Stimulated activated CD8-positive, alpha-beta memory T cell treated with anti-CD3 and anti-CD28 coated beads, Interleukin-15, amount 100 ng/mL, for 1 hour (primary cell): ENCODE measurements at regions not wholly inside any gene's neighbourhood (a gene's known extent, or its start where the extent isn't known, plus 50 kb on each side); places are given as distances from the start of the nearest gene placed in this dataset.
"Not testable (repeated sequence)": the region's sequence is repeated elsewhere in the genome, so short reads cannot be mapped to it uniquely, and the experiment has no call there.

Experiments used
- DNase-seq: peaks from one replicate; pipeline ENCODE4 v3.0.0-alpha.2; 2020; ENCODE audit warnings: low read depth

DNA sequence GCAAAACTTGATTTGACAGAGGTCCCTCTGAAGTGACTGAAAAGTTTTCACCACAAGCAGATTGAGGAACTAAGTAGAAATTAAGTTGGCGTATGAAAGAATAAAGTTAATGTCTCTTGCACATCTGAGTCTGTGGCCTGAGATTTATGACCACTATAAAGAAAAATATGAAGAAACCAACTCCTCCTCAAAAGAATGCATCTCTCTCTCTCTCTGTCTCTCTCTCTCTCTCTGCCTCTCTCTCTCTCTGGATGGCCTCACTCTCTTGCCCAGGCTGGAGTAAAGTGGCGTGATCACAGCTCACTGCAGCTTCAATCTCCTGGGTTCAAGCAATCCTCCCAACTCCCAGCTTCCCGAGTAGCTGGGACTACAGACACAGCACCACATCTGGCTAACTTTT, 55.2 kb downstream of the RPL22L1 start:
- DNase-seq = no peak

DNA sequence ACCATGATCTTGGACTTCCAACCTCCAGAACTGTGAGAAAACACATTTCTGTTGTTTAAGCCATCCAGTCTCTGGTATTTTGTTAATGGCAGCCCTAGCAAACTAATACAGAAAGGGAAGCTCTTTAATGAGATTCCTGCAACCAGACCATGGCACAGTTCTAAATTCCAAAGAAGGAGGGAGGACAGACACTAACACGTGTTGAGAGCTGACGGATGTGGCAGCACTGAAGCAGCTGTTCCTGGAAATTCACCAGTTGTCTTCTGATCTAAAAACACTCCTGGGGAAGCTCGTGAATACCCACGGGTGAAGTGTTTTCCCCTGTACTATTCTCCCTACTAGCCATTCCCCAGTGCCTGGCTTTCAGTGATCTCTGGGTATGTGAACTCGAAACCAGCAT, 56.7 kb downstream of the RPL22L1 start:
- DNase-seq = no peak

DNA sequence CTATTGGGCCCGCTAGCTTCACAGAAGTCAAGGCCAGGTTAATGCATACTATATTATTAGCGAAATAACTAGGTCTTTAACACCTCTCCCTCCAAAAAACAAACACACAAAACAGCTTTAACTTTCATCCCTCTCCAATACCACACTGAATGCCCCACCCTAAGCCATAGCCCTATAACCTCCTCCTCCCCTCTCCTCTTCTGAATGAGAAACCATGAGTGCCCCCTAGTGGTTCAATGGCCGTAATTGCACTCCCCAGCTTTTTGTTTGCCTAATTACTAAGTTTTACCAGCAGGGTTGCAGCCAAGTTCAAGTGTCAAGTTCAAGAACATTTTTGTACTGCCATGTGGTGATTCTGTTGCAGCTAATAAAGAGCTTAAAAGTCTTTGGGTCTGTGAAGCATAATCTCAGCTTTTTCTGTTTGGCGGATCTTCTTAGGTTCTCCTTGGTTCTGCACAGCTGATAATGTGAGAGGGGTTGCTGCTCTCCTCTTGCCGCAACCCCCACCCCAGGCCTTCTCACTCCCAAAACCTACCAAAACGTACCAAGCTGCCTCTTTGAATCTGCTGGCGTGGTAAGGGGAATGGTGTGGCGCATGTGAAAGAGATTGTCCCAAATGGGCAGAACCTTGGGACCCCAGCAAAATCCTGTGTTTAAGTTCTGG, 57.9 kb downstream of the RPL22L1 start:
- DNase-seq = peak; percentile 41

DNA sequence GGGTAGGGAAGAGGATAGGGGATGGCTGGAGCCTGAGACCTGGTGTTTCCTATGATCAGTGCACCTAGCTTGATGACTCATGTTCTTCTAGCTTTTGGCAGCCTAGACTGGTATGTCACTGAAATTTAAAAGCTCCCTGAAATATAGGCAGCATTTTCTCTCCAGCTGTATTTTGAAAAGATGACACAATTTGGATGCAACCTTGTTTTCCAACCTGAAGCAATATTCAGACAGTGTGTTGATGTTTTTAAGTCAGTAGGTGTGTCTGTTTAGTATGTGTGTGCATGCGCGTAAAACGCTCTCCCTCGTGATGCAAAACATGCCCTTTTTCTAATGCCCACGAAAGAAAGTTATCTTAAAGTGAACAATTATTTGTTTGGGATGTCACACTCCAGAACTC, 58.5 kb downstream of the RPL22L1 start:
- no peak for DNase-seq

DNA sequence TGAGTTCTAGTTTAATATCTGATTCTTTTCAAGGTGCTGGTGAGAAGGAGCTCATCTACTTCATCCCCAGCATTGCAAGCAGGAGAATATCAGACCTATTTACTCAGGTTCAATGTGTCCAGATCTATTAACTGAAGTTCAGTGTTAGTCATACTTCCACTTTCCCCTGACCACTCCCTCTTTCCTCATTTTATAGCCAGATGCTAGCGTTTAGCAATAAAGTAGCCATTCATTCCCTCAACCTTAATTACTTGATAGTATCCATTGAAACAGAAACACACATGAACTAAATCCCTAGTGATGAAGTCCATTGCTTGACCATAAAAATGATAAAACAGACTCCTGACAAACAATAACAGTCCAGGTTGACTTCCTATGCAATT, 60.0 kb downstream of the RPL22L1 start:
- DNase-seq = no peak

DNA sequence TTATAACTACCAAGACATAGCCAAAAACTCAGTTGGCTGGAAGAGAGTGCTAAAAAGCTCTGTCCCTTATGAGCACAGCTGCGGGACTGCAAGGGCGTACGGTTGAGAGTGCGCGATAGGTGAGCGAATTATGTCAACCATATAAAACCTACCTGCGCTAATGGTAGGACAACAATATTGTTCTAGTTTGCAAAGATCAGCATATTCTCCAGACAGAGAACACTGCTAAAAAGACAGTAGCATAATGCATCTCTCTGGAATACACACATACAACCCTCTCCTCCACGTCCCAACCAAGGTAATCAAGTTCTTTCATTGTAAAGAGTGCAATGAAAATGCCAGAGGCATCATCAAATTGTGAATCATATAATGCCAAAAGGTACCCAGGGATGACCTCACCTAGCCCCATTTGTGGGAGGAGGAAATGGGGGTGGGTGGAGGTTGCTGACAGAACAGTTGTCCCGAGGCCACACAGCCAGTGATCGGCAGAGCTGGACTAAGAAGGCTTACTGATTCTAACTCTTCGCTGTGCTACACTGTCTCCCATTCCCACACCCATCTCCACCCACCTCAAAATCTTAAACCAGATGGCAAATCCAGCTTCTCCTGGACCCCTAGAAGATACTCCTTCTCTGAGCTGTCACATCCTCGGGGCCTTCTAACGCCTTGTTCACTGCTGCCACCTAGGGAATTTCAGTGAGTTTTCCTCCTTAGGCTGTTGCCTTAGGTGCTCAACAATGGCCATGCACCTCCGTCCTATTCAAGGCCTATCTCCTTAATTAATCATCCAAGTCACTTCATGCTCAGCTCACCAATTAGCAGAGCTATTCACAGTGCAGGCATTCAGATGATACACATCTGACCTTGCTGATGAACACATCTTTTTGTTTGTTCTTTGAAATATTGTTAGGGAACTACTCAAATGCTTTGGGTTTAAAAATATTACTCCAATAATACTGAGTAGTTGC, 60.7 kb downstream of the RPL22L1 start:
- DNase-seq = no peak

DNA sequence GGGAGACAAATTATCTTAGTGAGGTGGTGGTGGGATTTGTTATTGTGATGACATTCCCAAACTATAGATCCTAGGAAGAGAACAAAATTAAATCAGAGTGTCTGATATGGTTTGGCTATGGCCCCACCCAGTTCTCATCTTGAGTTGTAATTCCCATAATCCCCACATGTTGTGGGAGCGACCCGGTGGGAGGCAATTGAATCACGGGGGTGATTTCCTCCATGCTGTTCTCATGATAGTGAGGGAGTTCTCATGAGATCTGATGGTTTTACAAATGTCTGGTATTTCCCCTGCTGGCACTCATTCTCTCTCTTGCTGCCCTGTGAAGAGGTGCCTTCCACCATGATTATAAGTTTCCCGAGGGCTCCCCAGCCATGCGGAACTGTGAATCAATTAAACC, 62.0 kb downstream of the RPL22L1 start:
- DNase-seq = no peak

DNA sequence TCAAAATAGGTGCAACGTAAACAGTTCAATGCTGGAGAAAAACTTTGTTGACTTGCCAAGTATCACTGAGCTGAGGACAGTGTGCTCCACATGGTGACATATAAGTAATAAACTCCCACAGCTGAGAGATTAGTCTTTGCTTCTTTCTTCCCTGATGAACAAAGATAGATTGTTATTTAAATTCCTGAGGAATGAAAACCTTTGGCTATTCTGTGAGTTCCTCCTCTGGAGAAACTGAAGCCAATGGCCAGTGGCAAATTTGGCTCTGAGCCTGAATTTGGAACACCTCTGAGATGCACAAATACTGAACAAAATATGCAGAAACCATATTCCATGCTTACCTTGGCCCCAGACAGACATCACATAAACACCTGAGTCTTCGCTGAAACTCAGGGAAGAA, 63.3 kb downstream of the RPL22L1 start:
- no peak for DNase-seq

DNA sequence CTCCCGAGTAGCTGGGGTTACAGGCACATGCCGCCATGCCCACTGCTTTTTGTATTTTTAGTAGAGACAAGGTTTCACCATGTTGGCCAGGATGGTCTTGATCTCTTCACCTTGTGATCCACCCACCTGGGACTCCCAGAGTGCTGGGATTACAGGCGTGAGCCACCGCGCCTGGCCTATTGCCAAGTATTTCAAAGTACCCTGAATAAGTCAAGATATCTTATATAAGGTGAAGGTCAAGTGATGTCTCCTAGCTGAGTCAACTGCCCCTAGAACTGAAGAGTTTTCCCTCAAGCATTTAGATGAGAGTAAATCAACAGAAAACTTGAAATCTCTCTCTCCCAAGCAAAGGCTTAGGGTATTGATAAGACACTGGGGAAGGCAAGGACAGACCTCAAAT, 63.9 kb downstream of the RPL22L1 start:
- no peak for DNase-seq

DNA sequence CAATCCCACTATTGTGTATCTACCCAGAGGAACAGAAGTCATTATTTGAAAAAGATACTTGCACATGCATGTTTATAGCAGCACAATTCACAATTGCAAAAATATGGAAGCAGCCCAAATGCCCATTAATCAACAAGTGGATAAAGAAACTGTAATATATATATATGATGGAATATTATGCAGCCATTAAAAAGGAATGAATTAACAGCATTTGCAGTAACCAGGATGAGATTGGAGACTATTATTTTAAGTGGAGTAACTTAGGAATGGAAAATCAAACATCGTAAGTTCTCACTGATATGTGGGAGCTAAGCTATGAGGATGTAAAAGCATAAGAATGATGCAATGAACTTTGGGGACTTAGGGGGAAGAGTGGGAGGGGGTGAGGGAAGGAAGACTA, 64.7 kb downstream of the RPL22L1 start:
- DNase-seq = not testable (repeated sequence)

DNA sequence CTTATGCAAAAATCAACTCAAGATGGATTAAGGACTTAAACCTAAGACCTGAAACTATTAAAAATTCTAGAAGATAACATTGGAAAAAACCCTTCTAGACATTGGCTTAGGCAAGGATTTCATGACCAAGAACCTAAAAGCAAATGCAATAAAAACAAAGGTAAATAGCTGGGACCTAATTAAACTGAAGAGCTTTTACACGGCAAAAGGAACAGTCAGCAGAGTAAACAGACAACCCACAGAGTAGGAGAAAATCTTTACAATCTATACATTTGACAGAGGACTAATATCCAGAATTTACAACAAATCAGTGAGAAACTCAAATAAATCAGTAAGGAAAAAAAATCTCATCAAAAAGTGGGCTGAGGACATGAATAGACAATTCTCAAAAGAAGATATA, 65.4 kb downstream of the RPL22L1 start:
- not testable (repeated sequence) for DNase-seq

DNA sequence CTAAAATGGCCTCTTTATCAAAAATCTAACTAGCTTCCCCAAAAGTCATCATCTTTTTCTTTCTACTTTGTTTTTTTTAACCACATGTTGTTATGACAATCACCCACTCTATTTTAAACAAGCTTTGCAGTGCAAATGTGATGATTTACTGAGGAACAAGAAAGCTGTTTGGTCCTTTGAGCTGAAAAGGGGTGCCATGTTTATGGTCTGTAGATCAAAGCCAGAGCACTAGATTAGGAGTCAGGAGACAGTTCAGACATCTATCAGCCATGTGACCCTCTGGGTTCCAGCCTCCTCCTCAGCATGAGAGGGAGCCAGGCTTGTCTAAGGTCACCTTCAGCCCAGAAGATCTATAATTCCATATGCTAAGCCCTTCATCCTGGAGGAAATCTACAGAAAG, 65.9 kb downstream of the RPL22L1 start:
- no peak for DNase-seq

DNA sequence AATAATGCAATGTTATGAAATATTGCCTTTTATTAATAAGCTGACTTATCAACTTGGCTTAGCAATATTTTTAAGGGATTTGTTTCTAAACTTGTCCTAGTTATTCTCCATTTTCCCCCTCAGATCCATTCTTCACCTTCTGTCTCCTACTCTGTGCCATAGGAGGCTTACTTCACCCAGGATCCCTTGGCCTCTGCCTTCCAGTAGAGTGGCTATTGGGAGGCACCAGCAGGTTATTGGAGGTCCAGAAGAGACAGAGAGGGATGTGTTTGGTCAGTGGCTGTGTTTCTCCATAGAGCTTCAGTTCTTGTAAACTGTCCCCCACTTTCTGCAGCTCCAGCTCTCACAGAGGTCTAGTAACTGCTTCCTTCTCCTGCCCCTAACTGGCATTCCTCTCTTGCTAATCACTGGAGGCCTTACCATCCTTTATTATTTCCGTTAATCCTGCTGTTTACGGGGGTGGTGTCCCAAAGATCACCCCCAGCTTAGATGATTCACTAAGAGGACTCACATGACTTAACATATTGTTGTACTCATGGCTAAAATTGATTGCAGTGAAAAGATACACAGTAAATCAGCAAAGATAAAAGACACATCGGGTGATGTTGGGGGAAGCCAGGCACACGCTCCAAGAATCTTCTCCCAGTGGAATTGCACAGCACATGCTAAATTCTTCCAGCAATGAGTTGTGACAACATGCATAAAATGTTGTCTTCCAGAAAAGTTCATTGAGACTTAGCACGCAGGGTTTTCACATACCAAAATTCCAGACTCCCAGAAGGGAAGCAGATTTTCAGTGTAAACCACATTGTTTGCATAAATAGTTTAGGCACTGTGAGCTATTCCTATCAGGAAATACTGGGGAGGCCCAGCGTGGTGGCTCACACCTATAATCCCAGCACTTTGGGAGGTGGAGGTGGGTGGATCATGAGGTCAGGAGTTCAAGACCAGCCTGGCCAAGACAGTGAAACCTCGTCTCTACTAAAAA, 67.5 kb downstream of the RPL22L1 start:
- no peak for DNase-seq

DNA sequence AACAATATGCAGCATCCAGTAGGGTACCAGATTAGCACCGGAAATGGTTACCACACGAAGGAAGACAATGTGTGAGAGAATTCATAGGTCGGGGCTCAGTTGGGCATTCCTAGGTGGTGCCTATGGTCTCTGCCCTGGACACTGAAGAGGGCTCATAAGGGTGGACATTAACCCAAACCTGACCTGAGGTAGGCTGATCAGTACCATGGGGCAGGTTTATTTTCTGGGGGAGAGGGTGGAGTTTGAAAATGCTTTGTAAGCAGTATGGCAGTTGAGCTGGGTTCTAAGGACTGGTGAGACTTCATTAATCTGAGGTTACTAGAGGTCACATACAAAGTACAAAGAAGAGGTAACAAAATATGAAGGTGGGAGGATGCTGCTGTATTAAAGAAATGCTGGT, 68.4 kb downstream of the RPL22L1 start:
- DNase-seq = no peak

DNA sequence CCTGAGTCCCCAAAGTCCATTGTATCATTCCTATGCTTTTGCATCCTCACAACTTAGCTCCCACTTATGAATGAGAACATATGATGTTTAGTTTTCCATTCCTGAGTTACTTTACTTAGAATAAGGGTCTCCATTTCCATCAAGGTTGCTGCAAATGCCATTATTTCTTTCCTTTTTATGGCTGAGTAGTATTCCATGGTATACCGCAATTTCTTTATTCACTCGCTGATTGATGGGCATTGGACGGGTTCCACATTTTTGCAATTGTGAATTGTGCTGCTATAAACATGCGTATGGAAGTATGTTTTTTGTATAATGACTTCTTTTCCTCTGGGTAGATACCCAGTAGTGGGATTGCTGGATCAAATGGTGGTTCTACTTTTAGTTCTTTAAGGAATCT, 69.7 kb downstream of the RPL22L1 start:
- DNase-seq = not testable (repeated sequence)

DNA sequence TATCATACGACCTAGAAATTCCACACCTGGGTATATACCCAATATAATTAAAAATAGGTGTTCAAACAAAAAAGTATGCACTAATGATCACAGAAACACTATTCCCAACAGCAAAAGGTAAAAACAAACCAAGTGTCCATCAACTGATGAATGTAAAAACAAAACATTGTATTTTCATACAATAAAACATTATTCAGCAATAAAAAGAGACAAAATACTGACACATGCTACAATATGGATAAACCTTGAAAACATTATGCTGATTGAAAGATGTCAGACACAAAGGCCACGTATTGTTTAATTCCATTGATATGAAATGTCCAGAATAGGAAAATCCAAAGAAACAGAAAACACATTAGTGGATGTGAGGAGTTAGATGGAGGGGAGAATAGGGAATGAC, 71.0 kb downstream of the RPL22L1 start:
- DNase-seq = no peak

DNA sequence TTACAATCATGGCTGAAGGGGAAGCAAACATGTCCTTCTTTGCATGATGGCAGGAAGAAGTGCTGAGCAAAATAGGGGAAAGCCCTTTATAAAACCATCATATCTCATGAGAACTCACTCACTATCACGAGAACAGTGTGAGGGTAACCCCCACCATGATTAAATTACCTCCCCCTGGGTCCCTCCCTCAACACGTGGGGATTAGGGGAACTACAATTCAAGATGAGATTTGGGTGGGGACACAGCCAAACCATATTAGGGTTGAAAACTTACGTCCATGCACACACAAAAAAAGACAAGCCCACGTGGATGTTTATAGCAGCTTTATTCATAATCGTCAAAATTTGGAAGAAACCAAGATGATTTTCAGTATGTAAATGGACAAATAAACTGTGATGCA, 72.3 kb downstream of the RPL22L1 start:
- DNase-seq = no peak

DNA sequence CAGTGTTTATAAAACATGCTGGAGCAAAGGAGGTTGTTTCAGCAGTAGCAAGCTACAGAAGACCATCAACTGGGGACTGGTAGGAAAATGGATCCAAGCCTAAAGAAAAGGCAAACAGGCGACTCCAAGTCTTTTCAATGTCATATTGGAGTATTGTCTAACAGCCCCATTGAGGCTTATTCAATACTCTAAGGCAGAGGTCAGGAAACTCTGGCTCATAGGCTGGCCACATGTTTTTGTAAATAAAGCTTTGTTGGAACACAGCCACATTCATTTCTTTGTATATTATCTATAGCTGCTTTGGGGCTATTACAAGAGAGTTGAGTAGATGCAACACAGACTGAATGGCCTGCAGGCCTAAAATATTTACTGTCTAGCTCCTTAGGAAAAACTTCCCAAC, 77.5 kb downstream of the RPL22L1 start:
- no peak for DNase-seq

DNA sequence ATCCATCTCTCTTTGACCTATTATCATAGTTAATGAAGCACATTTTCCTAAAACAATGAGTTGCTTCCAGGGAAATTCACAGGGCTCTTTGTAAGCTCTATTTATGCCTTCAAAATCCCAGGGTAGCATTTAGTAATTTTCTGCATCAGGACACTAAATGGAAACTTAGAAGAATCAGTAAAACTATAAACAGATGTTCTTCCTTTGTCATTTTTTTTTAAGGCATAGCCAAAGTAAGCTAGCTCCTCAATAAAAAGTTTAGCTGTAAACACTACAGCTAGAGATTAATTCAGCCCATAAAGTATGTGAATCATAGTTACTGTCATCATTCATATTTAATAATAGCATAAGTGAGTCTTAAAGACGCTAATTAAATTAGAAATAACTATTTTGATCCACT, 79.3 kb downstream of the RPL22L1 start:
- DNase-seq = no peak

DNA sequence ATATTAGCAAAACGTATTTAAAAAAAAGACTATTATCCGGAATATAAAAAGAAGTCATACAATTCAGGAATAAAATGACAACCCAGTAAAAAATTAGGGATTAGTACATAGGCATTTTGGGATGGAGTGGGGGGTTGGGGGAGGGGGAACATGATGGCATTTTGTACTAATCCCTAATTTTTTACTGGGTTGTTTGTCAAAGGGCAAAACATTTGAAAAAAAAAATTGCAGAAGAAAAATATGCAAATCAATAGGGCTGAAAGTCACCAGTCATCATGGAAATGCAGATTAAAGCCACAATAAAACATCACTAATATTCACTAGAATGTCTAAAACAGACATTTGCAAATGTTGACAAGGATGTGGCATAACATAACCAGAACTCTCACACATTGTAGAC, 82.5 kb downstream of the RPL22L1 start:
- DNase-seq = no peak

DNA sequence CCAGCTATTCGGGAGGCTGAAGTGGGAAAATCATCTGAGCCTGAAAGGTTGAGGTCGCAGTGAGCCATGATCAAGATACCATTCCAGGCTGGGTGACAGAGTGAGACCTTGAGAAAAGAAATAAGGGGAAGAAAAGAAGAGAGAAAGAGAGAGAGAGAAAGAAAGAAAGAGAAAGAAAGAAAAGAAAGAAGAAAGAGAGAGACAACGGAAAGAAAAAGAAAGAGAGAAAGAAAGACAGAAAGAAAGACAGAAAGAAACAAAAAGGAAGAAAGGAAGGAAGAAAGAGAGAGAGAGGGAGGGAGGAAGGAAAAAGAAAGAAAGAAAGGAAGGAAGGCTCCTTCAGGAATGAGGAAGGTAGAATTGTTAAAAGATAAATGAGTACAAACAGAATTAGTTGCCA, 84.5 kb downstream of the RPL22L1 start:
- no peak for DNase-seq

DNA sequence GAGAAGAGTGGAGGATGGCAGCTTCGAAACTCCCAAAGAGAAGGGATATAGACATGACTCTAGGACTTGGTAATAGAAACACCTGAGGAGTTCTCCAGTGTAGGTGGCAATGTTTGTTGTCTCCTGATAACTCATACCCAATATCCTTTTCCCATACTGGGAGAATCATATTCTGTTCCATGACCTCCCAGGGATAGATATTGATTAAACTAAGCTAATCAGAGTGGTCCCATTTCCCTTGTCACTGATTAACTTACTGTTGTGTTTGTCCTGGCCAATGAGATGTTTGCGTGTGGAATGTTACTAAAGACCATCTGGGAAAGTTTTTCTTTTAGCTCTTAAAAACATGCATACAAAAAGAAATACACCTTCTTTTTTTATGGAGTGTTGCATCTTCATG, 85.6 kb downstream of the RPL22L1 start:
- DNase-seq = no peak
